Activated naive CD8-positive, alpha-beta T cell treated with anti-CD3 and anti-CD28 coated beads, Interleukin-2, amount 50 U/mL, for 24 hours (primary cell): ENCODE measurements at regions not wholly inside any gene's neighbourhood (a gene's known extent, or its start where the extent isn't known, plus 50 kb on each side); places are given as distances from the start of the nearest gene placed in this dataset.
A peak's percentile ranks its signal among the peaks of the same experiment; 100 is the strongest.

Experiments
- ATAC-seq: fragments of 150-1000 bp; cut with Tn5 transposase; one replicate; pipeline ENCODE4 v1.10.0; 2021
- DNase-seq: peaks from one replicate; pipeline ENCODE4 v3.0.0; 2021
- H3K27ac Mint-ChIP-seq: one replicate; pipeline ENCODE4 v1.8.0; 2021; ENCODE audit warnings: mild to moderate bottlenecking, mixed read lengths
- H3K27me3 Mint-ChIP-seq: one replicate; pipeline ENCODE4 v1.8.0; 2021; ENCODE audit warnings: mixed read lengths
- H3K36me3 Mint-ChIP-seq: one replicate; pipeline ENCODE4 v1.8.0; 2021; ENCODE audit warnings: low read depth, mixed read lengths
- H3K4me1 Mint-ChIP-seq: one replicate; pipeline ENCODE4 v1.8.0; 2021; ENCODE audit warnings: mixed read lengths
- H3K4me3 Mint-ChIP-seq: one replicate; pipeline ENCODE4 v1.8.0; 2021; ENCODE audit warnings: mild to moderate bottlenecking, moderate library complexity, mixed read lengths
- H3K9me3 Mint-ChIP-seq: one replicate; pipeline ENCODE4 v1.8.0; 2021; ENCODE audit warnings: mixed read lengths

- H3K9me3 Mint-ChIP-seq: no peaks in the 10 kb centered on the region
Measured at GRCh38 chr14:106838991-106839769, 1312.8 kb downstream of the TMEM121 start.

GRCh38 chr14:106840258-106840657, 1313.9 kb downstream of the TMEM121 start:
- Mint-ChIP-seq H3K36me3 (no peaks in the 10 kb centered on the region), H3K27me3 (no peaks in the 10 kb centered on the region), H3K4me1 (peaks cover 18% of the 10 kb centered on the region), H3K4me3 (no peak overlapping the region), H3K27ac (no peak overlapping the region), H3K9me3 (no peaks in the 10 kb centered on the region)
- DNase-seq: no peak
- no peak for ATAC-seq

More at GRCh38 chr14:106838991-106839769, 1312.8 kb downstream of the TMEM121 start:
- no peaks in the 10 kb centered on the region for H3K36me3 Mint-ChIP-seq
- ATAC-seq (no peak), DNase-seq (no peak)
- no peak overlapping the region for H3K27ac Mint-ChIP-seq
- no peak overlapping the region for H3K4me3 Mint-ChIP-seq
- no peaks in the 10 kb centered on the region for H3K27me3 Mint-ChIP-seq
- H3K4me1 Mint-ChIP-seq: peaks cover 16% of the 10 kb centered on the region

- no peaks in the 10 kb centered on the region for H3K9me3 Mint-ChIP-seq
- peaks cover 24% of the 10 kb centered on the region for H3K4me1 Mint-ChIP-seq
- no peak overlapping the region for H3K4me3 Mint-ChIP-seq
- H3K36me3 Mint-ChIP-seq: no peaks in the 10 kb centered on the region
- ATAC-seq (no peak), DNase-seq (no peak)
- no peaks in the 10 kb centered on the region for H3K27me3 Mint-ChIP-seq
- no peak overlapping the region for H3K27ac Mint-ChIP-seq
Measured at GRCh38 chr14:106840991-106841390, 1314.6 kb downstream of the TMEM121 start.

GRCh38 chr14:106841701-106842100, 1315.3 kb downstream of the TMEM121 start:
- Mint-ChIP-seq H3K27ac (no peak overlapping the region), H3K9me3 (no peaks in the 10 kb centered on the region), H3K4me3 (no peak overlapping the region), H3K4me1 (peaks cover 30% of the 10 kb centered on the region), H3K27me3 (no peaks in the 10 kb centered on the region), H3K36me3 (no peaks in the 10 kb centered on the region)
- DNase-seq (no peak), ATAC-seq (no peak)

GRCh38 chr14:106842687-106843086, 1316.3 kb downstream of the TMEM121 start:
- Mint-ChIP-seq H3K36me3 (no peaks in the 10 kb centered on the region), H3K4me1 (peaks cover 37% of the 10 kb centered on the region), H3K27ac (no peak overlapping the region), H3K9me3 (no peaks in the 10 kb centered on the region), H3K27me3 (no peaks in the 10 kb centered on the region), H3K4me3 (no peak overlapping the region)
- ATAC-seq (no peak), DNase-seq (peak; percentile 6)

- Mint-ChIP-seq H3K4me1 (peaks cover 44% of the 10 kb centered on the region), H3K27ac (peak overlapping the region; percentile 74), H3K36me3 (no peaks in the 10 kb centered on the region), H3K27me3 (no peaks in the 10 kb centered on the region), H3K4me3 (peak overlapping the region; percentile 81), H3K9me3 (no peaks in the 10 kb centered on the region)
- no peak for ATAC-seq
- peak; percentile 10 for DNase-seq
Measured at GRCh38 chr14:106843386-106843785, 1317.0 kb downstream of the TMEM121 start.

- no peak for ATAC-seq
Measured at GRCh38 chr14:106843951-106844483, 1317.6 kb downstream of the TMEM121 start.

GRCh38 chr14:106844608-106845285, 1318.4 kb downstream of the TMEM121 start:
- H3K9me3 Mint-ChIP-seq: no peaks in the 10 kb centered on the region
- peaks cover 52% of the 10 kb centered on the region for H3K4me1 Mint-ChIP-seq
- H3K27ac Mint-ChIP-seq: peak overlapping the region; percentile 74
- H3K27me3 Mint-ChIP-seq: no peaks in the 10 kb centered on the region
- H3K4me3 Mint-ChIP-seq: peak overlapping the region; percentile 81
- ATAC-seq: peak; percentile 59
- H3K36me3 Mint-ChIP-seq: no peaks in the 10 kb centered on the region
- DNase-seq: peak; percentile 66

More at GRCh38 chr14:106843951-106844483, 1317.6 kb downstream of the TMEM121 start:
- peak; percentile 36 for DNase-seq
- H3K4me1 Mint-ChIP-seq: peaks cover 49% of the 10 kb centered on the region
- no peaks in the 10 kb centered on the region for H3K27me3 Mint-ChIP-seq
- H3K36me3 Mint-ChIP-seq: no peaks in the 10 kb centered on the region
- no peaks in the 10 kb centered on the region for H3K9me3 Mint-ChIP-seq
- peak overlapping the region; percentile 74 for H3K27ac Mint-ChIP-seq
- peak overlapping the region; percentile 81 for H3K4me3 Mint-ChIP-seq

GRCh38 chr14:106845286-106846087, 1319.1 kb downstream of the TMEM121 start:
- H3K27me3 Mint-ChIP-seq: no peaks in the 10 kb centered on the region
- H3K9me3 Mint-ChIP-seq: no peaks in the 10 kb centered on the region
- peaks cover 47% of the 10 kb centered on the region for H3K4me1 Mint-ChIP-seq
- no peaks in the 10 kb centered on the region for H3K36me3 Mint-ChIP-seq
- DNase-seq (peak; percentile 46), ATAC-seq (peak; percentile 55)
- H3K27ac Mint-ChIP-seq: peak overlapping the region; percentile 66
- peak overlapping the region; percentile 81 for H3K4me3 Mint-ChIP-seq

GRCh38 chr14:106846218-106846617, 1319.8 kb downstream of the TMEM121 start:
- H3K4me1 Mint-ChIP-seq: peaks cover 46% of the 10 kb centered on the region
- H3K36me3 Mint-ChIP-seq: no peaks in the 10 kb centered on the region
- H3K4me3 Mint-ChIP-seq: peak overlapping the region; percentile 81
- peak overlapping the region; percentile 4 for H3K27ac Mint-ChIP-seq
- no peaks in the 10 kb centered on the region for H3K27me3 Mint-ChIP-seq
- DNase-seq (no peak), ATAC-seq (no peak)
- no peaks in the 10 kb centered on the region for H3K9me3 Mint-ChIP-seq

GRCh38 chr14:106848330-106849121, 1322.1 kb downstream of the TMEM121 start:
- Mint-ChIP-seq H3K27ac (no peak overlapping the region), H3K4me1 (peaks cover 39% of the 10 kb centered on the region), H3K4me3 (no peak overlapping the region), H3K27me3 (no peaks in the 10 kb centered on the region), H3K9me3 (no peaks in the 10 kb centered on the region), H3K36me3 (no peaks in the 10 kb centered on the region)
- ATAC-seq (peak; percentile 59), DNase-seq (no peak)

GRCh38 chr14:106850913-106851825, 1324.8 kb downstream of the TMEM121 start:
- H3K27ac Mint-ChIP-seq: peak overlapping the region; percentile 38
- peak overlapping the region; percentile 43 for H3K4me3 Mint-ChIP-seq

More at GRCh38 chr14:106850913-106851825, 1324.8 kb downstream of the TMEM121 start:
- DNase-seq: no peak
- no peaks in the 10 kb centered on the region for H3K9me3 Mint-ChIP-seq
- H3K4me1 Mint-ChIP-seq: peaks cover 26% of the 10 kb centered on the region
- no peaks in the 10 kb centered on the region for H3K36me3 Mint-ChIP-seq
- ATAC-seq: no peak
- H3K27me3 Mint-ChIP-seq: no peaks in the 10 kb centered on the region
